ENCODE measurements at regions not wholly inside any gene's neighbourhood (a gene's known extent, or its start where the extent isn't known, plus 50 kb on each side); places are given as distances from the start of the nearest gene placed in this dataset.

DNA sequence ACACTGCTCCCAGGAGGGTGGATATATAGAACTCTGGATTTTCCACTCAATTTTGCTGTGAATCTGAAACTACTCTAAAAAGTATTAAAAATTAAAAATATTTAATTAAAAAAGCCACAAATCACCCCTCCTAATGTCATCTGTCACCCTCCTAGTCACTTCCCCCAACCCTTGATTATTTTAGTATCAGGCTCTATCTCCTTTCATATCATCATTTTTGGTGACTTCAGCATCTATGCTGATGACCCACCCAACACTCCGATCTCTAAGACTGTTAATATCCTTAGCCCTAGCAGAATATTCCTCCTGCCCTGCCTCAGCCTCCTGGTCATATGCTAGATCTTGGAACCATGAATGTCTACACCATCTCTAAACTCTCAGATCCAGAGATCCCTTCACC lies 128.3 kb upstream of the SLC1A4 start:
- H3K27me3 Mint-ChIP-seq (ENCODE audit: low read depth, poor library complexity) = no peaks in the 10 kb centered on the region
- H3K27ac Mint-ChIP-seq = no peak overlapping the region
- H3K4me1 Mint-ChIP-seq = peaks cover 31% of the 10 kb centered on the region

DNA sequence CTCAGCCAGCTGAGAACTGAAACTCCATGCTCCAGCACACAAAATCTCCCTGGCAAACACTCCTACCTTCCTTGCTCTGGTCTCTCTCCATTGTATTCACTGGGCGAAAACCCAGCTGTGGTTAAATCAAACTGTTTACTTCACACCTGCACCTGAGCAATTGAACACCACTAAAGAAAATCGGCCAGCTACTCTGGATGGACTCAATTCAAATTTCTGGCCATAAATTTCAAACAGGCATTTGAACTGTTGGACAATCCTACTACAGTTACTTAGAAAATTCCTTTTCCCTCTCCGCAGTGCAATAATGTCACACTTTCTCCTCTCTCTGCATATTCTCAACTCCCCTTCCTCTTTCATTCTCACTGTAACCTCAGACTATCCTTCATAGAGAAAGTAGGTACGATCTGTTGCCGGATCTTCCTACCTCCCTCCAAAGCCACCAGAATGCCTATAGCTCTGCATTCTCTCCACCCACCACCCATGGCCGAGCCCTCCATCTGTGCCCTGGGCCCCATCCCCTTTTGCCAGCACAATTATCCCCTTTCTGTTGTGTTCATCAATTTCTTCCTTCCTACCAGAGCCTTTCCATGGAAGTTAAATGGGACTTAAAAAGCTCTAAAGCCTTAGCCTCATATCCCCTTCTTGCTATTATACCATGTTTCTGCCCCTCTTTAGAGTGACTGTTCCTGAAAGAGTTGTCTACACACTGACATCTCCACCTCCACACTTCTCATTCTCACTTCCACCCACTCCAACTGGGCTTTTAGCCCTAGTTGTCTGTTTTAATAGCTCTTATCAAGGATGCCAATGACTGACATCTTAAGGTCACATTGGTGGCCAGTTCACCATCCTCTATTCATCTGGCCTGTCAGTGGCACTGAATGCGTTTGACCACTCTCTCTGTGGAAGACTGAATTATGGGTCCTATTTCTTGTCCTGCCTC lies 127.5 kb upstream of the SLC1A4 start:
- TF ChIP-seq, protein P1, sequence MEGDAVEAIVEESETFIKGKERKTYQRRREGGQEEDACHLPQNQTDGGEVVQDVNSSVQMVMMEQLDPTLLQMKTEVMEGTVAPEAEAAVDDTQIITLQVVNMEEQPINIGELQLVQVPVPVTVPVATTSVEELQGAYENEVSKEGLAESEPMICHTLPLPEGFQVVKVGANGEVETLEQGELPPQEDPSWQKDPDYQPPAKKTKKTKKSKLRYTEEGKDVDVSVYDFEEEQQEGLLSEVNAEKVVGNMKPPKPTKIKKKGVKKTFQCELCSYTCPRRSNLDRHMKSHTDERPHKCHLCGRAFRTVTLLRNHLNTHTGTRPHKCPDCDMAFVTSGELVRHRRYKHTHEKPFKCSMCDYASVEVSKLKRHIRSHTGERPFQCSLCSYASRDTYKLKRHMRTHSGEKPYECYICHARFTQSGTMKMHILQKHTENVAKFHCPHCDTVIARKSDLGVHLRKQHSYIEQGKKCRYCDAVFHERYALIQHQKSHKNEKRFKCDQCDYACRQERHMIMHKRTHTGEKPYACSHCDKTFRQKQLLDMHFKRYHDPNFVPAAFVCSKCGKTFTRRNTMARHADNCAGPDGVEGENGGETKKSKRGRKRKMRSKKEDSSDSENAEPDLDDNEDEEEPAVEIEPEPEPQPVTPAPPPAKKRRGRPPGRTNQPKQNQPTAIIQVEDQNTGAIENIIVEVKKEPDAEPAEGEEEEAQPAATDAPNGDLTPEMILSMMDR (IDR thresholded peaks at IDR 0.05) = no peak
- peaks cover 34% of the 10 kb centered on the region for H3K4me1 Mint-ChIP-seq
- H3K27ac Mint-ChIP-seq = no peak overlapping the region

More for the DNA sequence above, 128.3 kb upstream of the SLC1A4 start:
- TF ChIP-seq, protein P1 (IDR thresholded peaks at IDR 0.05) = no peak
- H3K4me3 Mint-ChIP-seq = no peak overlapping the region
- no peak for DNase-seq
- no peaks in the 10 kb centered on the region for H3K9me3 Mint-ChIP-seq
- no peaks in the 10 kb centered on the region for H3K36me3 Mint-ChIP-seq (ENCODE audit: low read depth)

DNA sequence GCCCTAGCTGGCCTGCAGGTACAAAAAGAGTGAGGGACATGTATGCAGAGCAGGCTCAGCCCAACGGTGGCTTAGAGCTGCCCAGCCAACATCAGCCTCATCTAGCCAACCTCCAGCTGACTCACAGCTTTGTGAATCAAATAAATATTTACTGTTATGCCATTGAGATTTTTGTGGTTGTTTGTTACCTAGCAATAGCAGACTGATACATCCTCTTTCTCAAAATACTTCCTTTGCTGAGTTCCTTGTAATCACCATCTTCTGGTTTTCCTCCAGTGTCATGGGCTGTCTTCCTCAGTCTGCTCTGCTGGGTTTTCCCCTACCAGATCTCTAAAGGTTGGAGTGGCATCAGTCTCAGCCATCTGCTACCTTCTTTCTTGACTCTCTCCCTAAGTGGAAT lies 126.6 kb upstream of the SLC1A4 start:
- no peaks in the 10 kb centered on the region for H3K36me3 Mint-ChIP-seq (ENCODE audit: low read depth)
- H3K9me3 Mint-ChIP-seq = no peaks in the 10 kb centered on the region
- TF ChIP-seq, protein P1 (IDR thresholded peaks at IDR 0.05) = no peak
- peaks cover 5% of the 10 kb centered on the region for H3K27me3 Mint-ChIP-seq (ENCODE audit: low read depth, poor library complexity)
- DNase-seq = no peak
- H3K4me3 Mint-ChIP-seq = no peak overlapping the region
- no peak overlapping the region for H3K27ac Mint-ChIP-seq
- peaks cover 31% of the 10 kb centered on the region for H3K4me1 Mint-ChIP-seq

More for the DNA sequence above, 127.5 kb upstream of the SLC1A4 start:
- no peak for DNase-seq
- Mint-ChIP-seq H3K9me3 (no peaks in the 10 kb centered on the region), H3K27me3 (ENCODE audit: low read depth, poor library complexity) (peaks cover 5% of the 10 kb centered on the region), H3K36me3 (ENCODE audit: low read depth) (no peaks in the 10 kb centered on the region), H3K4me3 (no peak overlapping the region)

DNA sequence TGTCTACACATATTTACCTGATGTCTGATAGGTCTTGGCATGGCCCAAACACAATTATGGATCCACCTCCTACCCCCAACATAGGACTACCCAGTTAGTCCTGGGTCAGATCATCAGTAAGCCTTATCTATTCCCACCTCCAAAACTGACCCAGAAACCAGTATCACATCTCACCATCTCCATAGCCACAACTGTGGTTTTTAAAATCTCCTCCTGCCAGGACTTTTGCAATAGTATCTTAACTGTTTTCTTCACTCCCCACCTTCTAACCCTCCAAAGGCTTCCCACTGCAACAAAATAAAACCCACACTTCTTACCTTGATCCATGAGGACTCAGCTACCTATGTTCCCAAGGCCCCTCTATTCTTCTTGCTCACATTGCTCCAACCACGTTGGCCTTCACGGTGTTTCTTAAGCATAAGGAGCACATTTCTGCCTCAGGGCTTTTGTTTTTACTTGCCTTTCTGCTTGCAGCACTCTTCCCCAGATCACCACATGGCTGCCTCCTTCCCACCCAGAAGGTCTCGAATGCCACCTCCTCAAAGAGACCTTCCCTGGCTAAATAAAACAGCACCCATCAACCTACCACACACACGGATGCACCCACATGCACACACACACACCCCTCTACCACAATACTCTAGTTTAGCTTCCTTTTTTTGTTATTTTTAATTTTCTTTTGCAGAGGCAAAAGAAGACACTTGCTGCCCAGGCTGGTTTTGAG lies 125.9 kb upstream of the SLC1A4 start:
- peaks cover 7% of the 10 kb centered on the region for H3K27me3 Mint-ChIP-seq (ENCODE audit: low read depth, poor library complexity)
- no peak overlapping the region for H3K4me3 Mint-ChIP-seq
- H3K4me1 Mint-ChIP-seq = peaks cover 24% of the 10 kb centered on the region
- DNase-seq = no peak
- no peaks in the 10 kb centered on the region for H3K9me3 Mint-ChIP-seq
- H3K36me3 Mint-ChIP-seq (ENCODE audit: low read depth) = no peaks in the 10 kb centered on the region
- H3K27ac Mint-ChIP-seq = no peak overlapping the region
- TF ChIP-seq, protein P1 (IDR thresholded peaks at IDR 0.05) = no peak

DNA sequence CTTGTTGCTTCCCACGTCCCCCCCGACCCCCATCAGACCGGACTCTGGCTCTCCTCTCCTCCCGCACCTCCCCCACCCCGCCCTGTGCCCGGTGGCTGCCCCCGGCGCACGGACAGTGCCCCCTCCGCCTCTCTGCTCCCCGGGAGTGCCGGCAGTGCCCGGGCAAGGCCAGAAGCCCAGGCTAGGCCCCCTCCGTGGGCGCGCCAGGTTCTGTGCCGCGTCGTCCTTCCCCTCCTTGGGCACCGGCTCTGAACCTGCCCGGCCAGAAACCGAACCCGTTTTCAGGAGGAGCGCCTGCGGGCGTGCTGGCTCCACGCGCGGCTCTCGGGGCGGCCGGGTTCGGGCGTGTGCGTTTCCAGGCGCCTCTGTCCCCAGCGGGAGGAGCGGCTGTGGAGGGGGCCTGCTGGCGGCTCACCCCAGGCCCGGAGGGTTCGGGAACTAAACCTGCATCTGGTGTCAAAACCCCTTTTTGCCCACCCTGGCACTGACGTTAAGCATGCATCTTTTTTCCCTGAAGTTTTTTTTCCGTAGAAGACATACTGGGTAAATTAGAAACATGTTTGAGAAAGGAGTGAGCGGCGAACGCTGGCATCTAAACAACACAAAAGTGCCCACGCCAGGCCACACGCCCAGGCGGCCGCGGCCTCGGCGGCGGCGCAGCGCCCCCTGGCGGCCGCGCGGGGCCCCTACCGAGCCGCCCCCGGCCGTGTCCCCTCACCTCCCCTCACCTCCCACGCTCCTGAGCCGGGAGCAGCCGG lies 123.9 kb upstream of the SLC1A4 start:
- TF ChIP-seq, protein P1 (IDR thresholded peaks at IDR 0.05) = no peak
- H3K27ac Mint-ChIP-seq = no peak overlapping the region
- DNase-seq = peak; percentile 69
- H3K4me1 Mint-ChIP-seq = peaks cover 20% of the 10 kb centered on the region
- H3K9me3 Mint-ChIP-seq = no peaks in the 10 kb centered on the region
- peak overlapping the region; percentile 79 for H3K4me3 Mint-ChIP-seq
- H3K27me3 Mint-ChIP-seq (ENCODE audit: low read depth, poor library complexity) = peaks cover 13% of the 10 kb centered on the region
- H3K36me3 Mint-ChIP-seq (ENCODE audit: low read depth) = no peaks in the 10 kb centered on the region
